ENCODE measurements at regions not wholly inside any gene's neighbourhood (a gene's known extent, or its start where the extent isn't known, plus 50 kb on each side); places are given as distances from the start of the nearest gene placed in this dataset.

- BruUV-seq (replicated peaks): no TSS peak
- H3K4me2 ChIP-seq (ENCODE audit: low read length): no peak overlapping the region
- no peak for DNase-seq (ENCODE audit: low read depth, low spot score)
- no peaks in the 10 kb centered on the region for H3K36me3 ChIP-seq (ENCODE audit: control insufficient read depth in 1 of 2, insufficient read depth in 2 of 2, low read length in 2 of 2)
- TF ChIP-seq ELF1 (IDR thresholded peaks at IDR 0.05; ENCODE audit: borderline replicate concordance, low read depth) (no peak), EZH2phosphoT487 (IDR thresholded peaks at IDR 0.05; ENCODE audit: borderline replicate concordance) (no peak), ZNF274 (IDR thresholded peaks at IDR 0.05; ENCODE audit: low read depth, low read length) (no peak), POLR2AphosphoS5 (IDR thresholded peaks at IDR 0.05; ENCODE audit: low read depth, low read length) (no peak), JUND (IDR thresholded peaks at IDR 0.05) (no peak)
- H3K4me1 ChIP-seq (ENCODE audit: control insufficient read depth in 1 of 2, insufficient read depth in 2 of 2, low read length in 2 of 2): no peaks in the 10 kb centered on the region
- no peaks in the 10 kb centered on the region for H3K79me2 ChIP-seq (ENCODE audit: insufficient read depth, low read length)
- RAD21 ChIA-PET (ENCODE audit: low non-redundant PET in 1 of 2, low total read pairs in 2 of 2, uncharacterized antibody in 2 of 2, unreplicated experiment in 2 of 2): no interaction called here
- POLR2A ChIA-PET: no interaction called here
- CTCF ChIA-PET: no interaction called here
- H3K27me3 ChIP-seq (ENCODE audit: insufficient read depth, low read length): peaks cover 48% of the 10 kb centered on the region
- H3K27ac ChIP-seq (ENCODE audit: low read depth, low read length): no peak overlapping the region
- ATAC-seq: no peak
- intact Hi-C loops (cut with micrococcal nuclease): no loop called here
- no peaks in the 10 kb centered on the region for H3K9me3 ChIP-seq (ENCODE audit: control insufficient read depth in 1 of 2, insufficient read depth in 1 of 2, low read depth in 1 of 2, low read length in 2 of 2)
- H3K4me3 ChIP-seq (replicated peaks in 1 of 2; ENCODE audit: low read depth in 1 of 2, low read length in 2 of 2): no peak overlapping the region
- H2AFZ ChIP-seq (ENCODE audit: low read depth, low read length, poor library complexity, severe bottlenecking): no peak overlapping the region
- no peaks in the 10 kb centered on the region for H3K9me2 ChIP-seq (ENCODE audit: insufficient read depth)
- H3K9ac ChIP-seq (ENCODE audit: low read length): no peak overlapping the region
- H4K20me1 ChIP-seq (ENCODE audit: insufficient read depth): no peaks in the 10 kb centered on the region
These were observed 72.1 kb upstream of the EPHB1 start for GRCh38 chr3:134722969-134723368.

- CTCF ChIA-PET: no interaction called here
- no peak overlapping the region for H3K4me3 ChIP-seq (replicated peaks in 1 of 2; ENCODE audit: low read depth in 1 of 2, low read length in 2 of 2)
- no peak overlapping the region for H3K27ac ChIP-seq (ENCODE audit: low read depth, low read length)
- H3K36me3 ChIP-seq (ENCODE audit: control insufficient read depth in 1 of 2, insufficient read depth in 2 of 2, low read length in 2 of 2): no peaks in the 10 kb centered on the region
- no peak overlapping the region for H2AFZ ChIP-seq (ENCODE audit: low read depth, low read length, poor library complexity, severe bottlenecking)
- no peaks in the 10 kb centered on the region for H4K20me1 ChIP-seq (ENCODE audit: insufficient read depth)
- ATAC-seq (no peak), DNase-seq (ENCODE audit: low read depth, low spot score) (no peak)
- H3K9me2 ChIP-seq (ENCODE audit: insufficient read depth): no peaks in the 10 kb centered on the region
- POLR2A ChIA-PET: no interaction called here
- RAD21 ChIA-PET (ENCODE audit: low non-redundant PET in 1 of 2, low total read pairs in 2 of 2, uncharacterized antibody in 2 of 2, unreplicated experiment in 2 of 2): no interaction called here
- no peak overlapping the region for H3K4me2 ChIP-seq (ENCODE audit: low read length)
- BruUV-seq (replicated peaks): no TSS peak
- intact Hi-C loops (cut with micrococcal nuclease): no loop called here
- no peak overlapping the region for H3K9ac ChIP-seq (ENCODE audit: low read length)
- no peaks in the 10 kb centered on the region for H3K4me1 ChIP-seq (ENCODE audit: control insufficient read depth in 1 of 2, insufficient read depth in 2 of 2, low read length in 2 of 2)
- H3K79me2 ChIP-seq (ENCODE audit: insufficient read depth, low read length): no peaks in the 10 kb centered on the region
- peaks cover 54% of the 10 kb centered on the region for H3K27me3 ChIP-seq (ENCODE audit: insufficient read depth, low read length)
- H3K9me3 ChIP-seq (ENCODE audit: control insufficient read depth in 1 of 2, insufficient read depth in 1 of 2, low read depth in 1 of 2, low read length in 2 of 2): no peaks in the 10 kb centered on the region
- TF ChIP-seq REST (IDR thresholded peaks at IDR 0.05; ENCODE audit: low read depth) (no peak), CTCF (IDR thresholded peaks at IDR 0.05 in 2 of 3, conservative IDR thresholded peaks at IDR 0.05 in 1 of 3; ENCODE audit: borderline replicate concordance in 1 of 3, insufficient read depth in 1 of 3, low read depth in 2 of 3, low read length in 2 of 3) (no peak), TCF7L2 (IDR thresholded peaks at IDR 0.05; ENCODE audit: borderline replicate concordance, extremely low read depth, insufficient read depth, insufficient read length) (no peak), EZH2 (IDR thresholded peaks at IDR 0.05) (no peak), YY1 (IDR thresholded peaks at IDR 0.05; ENCODE audit: extremely low read depth, insufficient replicate concordance, low read depth, low read length) (no peak), SRF (IDR thresholded peaks at IDR 0.05; ENCODE audit: low read depth) (no peak), POLR2AphosphoS5 (IDR thresholded peaks at IDR 0.05; ENCODE audit: low read depth, low read length) (no peak), ZBTB33 (IDR thresholded peaks at IDR 0.05; ENCODE audit: extremely low read depth, insufficient replicate concordance, low read length) (no peak), SP1 (IDR thresholded peaks at IDR 0.05; ENCODE audit: low read depth) (no peak)
These were observed 65.4 kb upstream of the EPHB1 start for GRCh38 chr3:134729649-134730048.
